Left renal pelvis (tissue), 4 donors: ENCODE measurements at regions not wholly inside any gene's neighbourhood (a gene's known extent, or its start where the extent isn't known, plus 50 kb on each side); places are given as distances from the start of the nearest gene placed in this dataset.

Source experiments
- DNase-seq, 4 donors: peaks; one replicate each; pipeline ENCODE4 v3.0.0-alpha.2; 2013; ENCODE audit warnings: low read depth in 4 of 4, low spot score in 3 of 4

GRCh38 chr10:62453274-62453673 lies 79.1 kb downstream of the ZNF365 start:
- DNase-seq: no peak

GRCh38 chr10:62454687-62455397 lies 80.7 kb downstream of the ZNF365 start:
- DNase-seq: no peak

- DNase-seq: no peak
Observed at GRCh38 chr10:62456611-62457101, 82.5 kb downstream of the ZNF365 start.

- no peak for DNase-seq
Observed at GRCh38 chr10:62457196-62457595, 83.0 kb downstream of the ZNF365 start.

GRCh38 chr10:62457598-62457997 lies 83.4 kb downstream of the ZNF365 start:
- DNase-seq: no peak

- DNase-seq: peak in 1 of 4 donors; percentile 50
Observed at GRCh38 chr10:62459072-62459471, 84.9 kb downstream of the ZNF365 start.

- DNase-seq: no peak
Observed at GRCh38 chr10:62459500-62459899, 85.3 kb downstream of the ZNF365 start.

GRCh38 chr10:62460393-62460792 lies 86.2 kb downstream of the ZNF365 start:
- no peak for DNase-seq

GRCh38 chr10:62461120-62461519 lies 87.0 kb downstream of the ZNF365 start:
- DNase-seq: no peak

- no peak for DNase-seq
Observed at GRCh38 chr10:62462461-62462860, 88.3 kb downstream of the ZNF365 start.

- DNase-seq: no peak
Observed at GRCh38 chr10:62463364-62463763, 89.2 kb downstream of the ZNF365 start.

- DNase-seq: no peak
Observed at GRCh38 chr10:62464308-62464707, 90.1 kb downstream of the ZNF365 start.

- no peak for DNase-seq
Observed at GRCh38 chr10:62466590-62466989, 92.4 kb downstream of the ZNF365 start.

GRCh38 chr10:62467527-62467926 lies 93.4 kb downstream of the ZNF365 start:
- DNase-seq: no peak

GRCh38 chr10:62471711-62472110 lies 97.5 kb downstream of the ZNF365 start:
- no peak for DNase-seq

GRCh38 chr10:62473241-62473640 lies 99.1 kb downstream of the ZNF365 start:
- DNase-seq: no peak

GRCh38 chr10:62475551-62475950 lies 101.4 kb downstream of the ZNF365 start:
- no peak for DNase-seq

GRCh38 chr10:62479523-62479922 lies 105.4 kb downstream of the ZNF365 start:
- DNase-seq: no peak

GRCh38 chr10:62480196-62480595 lies 106.0 kb downstream of the ZNF365 start:
- no peak for DNase-seq

GRCh38 chr10:62482581-62482980 lies 108.4 kb downstream of the ZNF365 start:
- DNase-seq: no peak

- DNase-seq: no peak
Observed at GRCh38 chr10:62491597-62491996, 117.4 kb downstream of the ZNF365 start.

GRCh38 chr10:62492012-62492869 lies 118.1 kb downstream of the ZNF365 start:
- DNase-seq: peak in 1 of 4 donors; percentile 17
